ENCODE measurements at regions not wholly inside any gene's neighbourhood (a gene's known extent, or its start where the extent isn't known, plus 50 kb on each side); places are given as distances from the start of the nearest gene placed in this dataset.

- Histone ChIP-seq H3K27ac (ENCODE audit: low read depth, low read length) (no peak overlapping the region), H3K9ac (ENCODE audit: low read length) (no peak overlapping the region), H3K27me3 (ENCODE audit: control insufficient read depth, insufficient read depth, low read length) (no peaks in the 10 kb centered on the region), H3K4me1 (ENCODE audit: control insufficient read depth, insufficient read depth, low read length) (no peaks in the 10 kb centered on the region), H3K4me3 (ENCODE audit: low read length) (no peak overlapping the region), H3K36me3 (ENCODE audit: control insufficient read depth, insufficient read depth, low read length) (no peaks in the 10 kb centered on the region)
These were observed 1484.5 kb upstream of the ZEB2 start for GRCh38 chr2:146004462-146004861.

- Histone ChIP-seq H3K9ac (ENCODE audit: low read length) (no peak overlapping the region), H3K27me3 (ENCODE audit: control insufficient read depth, insufficient read depth, low read length) (no peaks in the 10 kb centered on the region), H3K36me3 (ENCODE audit: control insufficient read depth, insufficient read depth, low read length) (no peaks in the 10 kb centered on the region), H3K27ac (ENCODE audit: low read depth, low read length) (no peak overlapping the region), H3K4me1 (ENCODE audit: control insufficient read depth, insufficient read depth, low read length) (no peaks in the 10 kb centered on the region), H3K4me3 (ENCODE audit: low read length) (no peak overlapping the region)
These were observed 1483.4 kb upstream of the ZEB2 start for GRCh38 chr2:146003337-146003736.

GRCh38 chr2:145994910-145995309 lies 1475.0 kb upstream of the ZEB2 start:
- H3K9ac ChIP-seq (ENCODE audit: low read length), result no peak overlapping the region
- H3K27me3 ChIP-seq (ENCODE audit: control insufficient read depth, insufficient read depth, low read length), result no peaks in the 10 kb centered on the region
- H3K36me3 ChIP-seq (ENCODE audit: control insufficient read depth, insufficient read depth, low read length), result no peaks in the 10 kb centered on the region
- H3K4me3 ChIP-seq (ENCODE audit: low read length), result no peak overlapping the region
- H3K4me1 ChIP-seq (ENCODE audit: control insufficient read depth, insufficient read depth, low read length), result no peaks in the 10 kb centered on the region
- H3K27ac ChIP-seq (ENCODE audit: low read depth, low read length), result no peak overlapping the region

- Histone ChIP-seq H3K27me3 (ENCODE audit: control insufficient read depth, insufficient read depth, low read length) (no peaks in the 10 kb centered on the region), H3K4me3 (ENCODE audit: low read length) (no peak overlapping the region), H3K4me1 (ENCODE audit: control insufficient read depth, insufficient read depth, low read length) (no peaks in the 10 kb centered on the region), H3K36me3 (ENCODE audit: control insufficient read depth, insufficient read depth, low read length) (no peaks in the 10 kb centered on the region), H3K27ac (ENCODE audit: low read depth, low read length) (no peak overlapping the region), H3K9ac (ENCODE audit: low read length) (no peak overlapping the region)
These were observed 1472.7 kb upstream of the ZEB2 start for GRCh38 chr2:145992572-145992971.

GRCh38 chr2:145987793-145988192 lies 1467.9 kb upstream of the ZEB2 start:
- H3K36me3 ChIP-seq (ENCODE audit: control insufficient read depth, insufficient read depth, low read length), result no peaks in the 10 kb centered on the region
- H3K27ac ChIP-seq (ENCODE audit: low read depth, low read length), result no peak overlapping the region
- H3K4me1 ChIP-seq (ENCODE audit: control insufficient read depth, insufficient read depth, low read length), result no peaks in the 10 kb centered on the region
- H3K4me3 ChIP-seq (ENCODE audit: low read length), result no peak overlapping the region
- no peak overlapping the region for H3K9ac ChIP-seq (ENCODE audit: low read length)
- no peaks in the 10 kb centered on the region for H3K27me3 ChIP-seq (ENCODE audit: control insufficient read depth, insufficient read depth, low read length)

GRCh38 chr2:145985517-145985916 lies 1465.6 kb upstream of the ZEB2 start:
- Histone ChIP-seq H3K4me3 (ENCODE audit: low read length) (no peak overlapping the region), H3K4me1 (ENCODE audit: control insufficient read depth, insufficient read depth, low read length) (no peaks in the 10 kb centered on the region), H3K27ac (ENCODE audit: low read depth, low read length) (no peak overlapping the region), H3K36me3 (ENCODE audit: control insufficient read depth, insufficient read depth, low read length) (no peaks in the 10 kb centered on the region), H3K9ac (ENCODE audit: low read length) (no peak overlapping the region), H3K27me3 (ENCODE audit: control insufficient read depth, insufficient read depth, low read length) (no peaks in the 10 kb centered on the region)

- H3K9ac ChIP-seq (ENCODE audit: low read length), result no peak overlapping the region
- H3K27me3 ChIP-seq (ENCODE audit: control insufficient read depth, insufficient read depth, low read length), result no peaks in the 10 kb centered on the region
- H3K4me1 ChIP-seq (ENCODE audit: control insufficient read depth, insufficient read depth, low read length), result no peaks in the 10 kb centered on the region
- no peak overlapping the region for H3K4me3 ChIP-seq (ENCODE audit: low read length)
- H3K27ac ChIP-seq (ENCODE audit: low read depth, low read length), result no peak overlapping the region
- H3K36me3 ChIP-seq (ENCODE audit: control insufficient read depth, insufficient read depth, low read length), result no peaks in the 10 kb centered on the region
These were observed 1464.7 kb upstream of the ZEB2 start for GRCh38 chr2:145984580-145984979.

GRCh38 chr2:145980318-145980717 lies 1460.4 kb upstream of the ZEB2 start:
- Histone ChIP-seq H3K27me3 (ENCODE audit: control insufficient read depth, insufficient read depth, low read length) (no peaks in the 10 kb centered on the region), H3K4me1 (ENCODE audit: control insufficient read depth, insufficient read depth, low read length) (no peaks in the 10 kb centered on the region), H3K9ac (ENCODE audit: low read length) (no peak overlapping the region), H3K4me3 (ENCODE audit: low read length) (no peak overlapping the region), H3K36me3 (ENCODE audit: control insufficient read depth, insufficient read depth, low read length) (no peaks in the 10 kb centered on the region), H3K27ac (ENCODE audit: low read depth, low read length) (no peak overlapping the region)

GRCh38 chr2:145975406-145975805 lies 1455.5 kb upstream of the ZEB2 start:
- no peak overlapping the region for H3K9ac ChIP-seq (ENCODE audit: low read length)
- H3K27ac ChIP-seq (ENCODE audit: low read depth, low read length), result no peak overlapping the region
- no peaks in the 10 kb centered on the region for H3K4me1 ChIP-seq (ENCODE audit: control insufficient read depth, insufficient read depth, low read length)

GRCh38 chr2:145961846-145962245 lies 1441.9 kb upstream of the ZEB2 start:
- H3K9ac ChIP-seq (ENCODE audit: low read length), result no peak overlapping the region
- H3K27me3 ChIP-seq (ENCODE audit: control insufficient read depth, insufficient read depth, low read length), result no peaks in the 10 kb centered on the region
- H3K4me1 ChIP-seq (ENCODE audit: control insufficient read depth, insufficient read depth, low read length), result no peaks in the 10 kb centered on the region
- no peaks in the 10 kb centered on the region for H3K36me3 ChIP-seq (ENCODE audit: control insufficient read depth, insufficient read depth, low read length)
- H3K27ac ChIP-seq (ENCODE audit: low read depth, low read length), result no peak overlapping the region
- no peak overlapping the region for H3K4me3 ChIP-seq (ENCODE audit: low read length)

More at GRCh38 chr2:145975406-145975805, 1455.5 kb upstream of the ZEB2 start:
- Histone ChIP-seq H3K27me3 (ENCODE audit: control insufficient read depth, insufficient read depth, low read length) (no peaks in the 10 kb centered on the region), H3K4me3 (ENCODE audit: low read length) (no peak overlapping the region), H3K36me3 (ENCODE audit: control insufficient read depth, insufficient read depth, low read length) (no peaks in the 10 kb centered on the region)

GRCh38 chr2:145960479-145961163 lies 1440.7 kb upstream of the ZEB2 start:
- Histone ChIP-seq H3K36me3 (ENCODE audit: control insufficient read depth, insufficient read depth, low read length) (no peaks in the 10 kb centered on the region), H3K4me3 (ENCODE audit: low read length) (no peak overlapping the region), H3K9ac (ENCODE audit: low read length) (no peak overlapping the region), H3K27me3 (ENCODE audit: control insufficient read depth, insufficient read depth, low read length) (no peaks in the 10 kb centered on the region), H3K4me1 (ENCODE audit: control insufficient read depth, insufficient read depth, low read length) (no peaks in the 10 kb centered on the region), H3K27ac (ENCODE audit: low read depth, low read length) (no peak overlapping the region)

GRCh38 chr2:145958611-145959010 lies 1438.7 kb upstream of the ZEB2 start:
- Histone ChIP-seq H3K36me3 (ENCODE audit: control insufficient read depth, insufficient read depth, low read length) (no peaks in the 10 kb centered on the region), H3K27ac (ENCODE audit: low read depth, low read length) (no peak overlapping the region), H3K4me3 (ENCODE audit: low read length) (no peak overlapping the region), H3K27me3 (ENCODE audit: control insufficient read depth, insufficient read depth, low read length) (no peaks in the 10 kb centered on the region), H3K9ac (ENCODE audit: low read length) (no peak overlapping the region), H3K4me1 (ENCODE audit: control insufficient read depth, insufficient read depth, low read length) (no peaks in the 10 kb centered on the region)

GRCh38 chr2:145957929-145958328 lies 1438.0 kb upstream of the ZEB2 start:
- H3K9ac ChIP-seq (ENCODE audit: low read length), result no peak overlapping the region
- no peaks in the 10 kb centered on the region for H3K4me1 ChIP-seq (ENCODE audit: control insufficient read depth, insufficient read depth, low read length)
- no peaks in the 10 kb centered on the region for H3K36me3 ChIP-seq (ENCODE audit: control insufficient read depth, insufficient read depth, low read length)
- no peak overlapping the region for H3K4me3 ChIP-seq (ENCODE audit: low read length)
- H3K27me3 ChIP-seq (ENCODE audit: control insufficient read depth, insufficient read depth, low read length), result no peaks in the 10 kb centered on the region
- H3K27ac ChIP-seq (ENCODE audit: low read depth, low read length), result no peak overlapping the region

Data from rectal smooth muscle tissue (tissue), 1 donor.